Choroid plexus epithelial cell (primary cell): ENCODE measurements at regions not wholly inside any gene's neighbourhood (a gene's known extent, or its start where the extent isn't known, plus 50 kb on each side); places are given as distances from the start of the nearest gene placed in this dataset.
A peak's percentile ranks its signal among the peaks of the same experiment; 100 is the strongest.

Experiments used
- DNase-seq: peaks from one replicate; pipeline ENCODE4 v3.0.0-alpha.2; 2010; ENCODE audit warnings: low read depth
- H3K4me3 ChIP-seq: 2 replicates; pipeline ENCODE4 v1.5.1; 2011; ENCODE audit warnings: low read depth, mild to moderate bottlenecking, control low read depth, low read length, moderate library complexity
- CTCF ChIP-seq: conservative IDR thresholded peaks from 2 replicates; pipeline ENCODE4 v1.5.1; 2011; ENCODE audit warnings: low read depth, mild to moderate bottlenecking, control low read depth, inconsistent platforms, low read length, moderate library complexity

DNA sequence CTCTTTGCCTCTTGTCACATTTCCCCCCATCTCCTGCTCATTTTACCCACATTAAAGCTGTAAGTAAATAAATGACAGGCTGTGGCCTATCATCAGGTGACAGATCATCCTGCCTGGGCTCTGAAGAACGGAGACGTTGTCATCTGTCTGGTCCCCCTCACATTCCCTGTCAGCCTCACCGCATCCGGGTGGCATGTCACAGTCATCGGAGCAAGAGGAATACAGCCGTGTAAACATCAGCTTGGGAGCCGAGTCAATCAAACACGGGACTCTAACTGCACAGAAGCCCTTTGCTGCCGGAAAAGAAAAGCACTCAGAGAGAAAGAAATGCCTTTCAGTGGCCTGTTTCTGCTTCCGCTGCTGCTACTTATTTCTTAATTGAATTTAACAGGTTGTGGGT, 371.9 kb upstream of the ID4 start:
- DNase-seq, result no peak
- no peak overlapping the region for H3K4me3 ChIP-seq
- no peak for TF ChIP-seq CTCF

- H3K4me3 ChIP-seq, result no peak overlapping the region
- no peak for TF ChIP-seq CTCF
- peak; percentile 80 for DNase-seq
These were observed 371.4 kb upstream of the ID4 start for GRCh38 chr6:19465760-19466159.

DNA sequence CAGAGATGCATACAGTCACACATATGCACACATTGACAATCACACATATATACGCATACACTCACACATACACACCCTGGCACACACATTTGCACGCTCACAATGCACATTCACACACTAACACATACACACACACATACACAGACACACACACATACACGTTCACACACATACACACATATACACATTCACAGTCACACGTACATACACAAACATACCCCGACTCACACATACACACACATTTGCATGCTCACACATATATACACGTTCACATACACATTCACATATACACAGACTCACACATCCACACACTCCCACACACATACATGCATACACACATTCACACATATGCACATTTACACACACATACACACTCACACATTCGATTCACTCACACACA, 366.8 kb upstream of the ID4 start:
- no peak for DNase-seq
- no peak for TF ChIP-seq CTCF
- H3K4me3 ChIP-seq, result no peak overlapping the region

DNA sequence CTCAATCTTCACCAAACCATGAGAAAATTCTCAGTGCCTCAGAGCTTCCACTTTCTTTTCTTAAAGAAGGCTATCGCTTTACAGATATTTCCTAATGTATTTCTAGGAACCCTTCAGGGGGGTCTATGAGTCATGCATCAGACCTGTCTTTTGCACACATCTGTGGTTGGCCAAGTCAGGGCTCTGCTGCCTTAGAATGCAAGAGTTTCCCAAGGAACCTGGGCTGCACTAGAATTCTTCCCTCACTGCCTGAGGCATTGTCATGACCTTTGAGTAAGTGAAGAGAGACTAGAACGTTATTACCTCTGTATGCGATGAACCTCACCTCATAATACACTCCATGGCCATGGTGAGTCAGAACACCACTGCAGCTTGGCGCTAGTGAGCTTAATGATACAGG, 365.0 kb upstream of the ID4 start:
- peak; percentile 28 for TF ChIP-seq CTCF
- H3K4me3 ChIP-seq, result no peak overlapping the region
- peak; percentile 100 for DNase-seq

DNA sequence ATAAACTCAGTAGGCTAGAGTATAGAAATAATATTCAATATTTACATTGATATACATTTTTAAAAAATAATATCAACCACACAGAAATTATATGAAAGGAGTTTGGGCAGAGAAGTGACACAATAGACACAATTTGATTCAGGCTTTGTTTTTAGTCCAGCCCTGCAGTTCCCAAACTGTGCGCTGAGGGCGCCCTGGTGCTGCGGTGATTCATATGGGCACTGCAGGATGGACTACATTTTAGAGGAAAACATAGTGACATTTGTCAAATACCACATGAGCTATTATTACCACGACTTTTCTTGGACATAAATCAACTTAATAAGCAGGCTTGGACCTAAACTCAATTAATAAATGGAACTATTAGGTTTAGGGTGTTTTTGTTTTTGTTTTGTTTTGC, 364.3 kb upstream of the ID4 start:
- peak; percentile 18 for DNase-seq
- TF ChIP-seq CTCF, result peak; percentile 54
- H3K4me3 ChIP-seq, result no peak overlapping the region

GRCh38 chr6:19477563-19477962, 359.6 kb upstream of the ID4 start:
- TF ChIP-seq CTCF, result no peak
- DNase-seq, result no peak
- no peak overlapping the region for H3K4me3 ChIP-seq

DNA sequence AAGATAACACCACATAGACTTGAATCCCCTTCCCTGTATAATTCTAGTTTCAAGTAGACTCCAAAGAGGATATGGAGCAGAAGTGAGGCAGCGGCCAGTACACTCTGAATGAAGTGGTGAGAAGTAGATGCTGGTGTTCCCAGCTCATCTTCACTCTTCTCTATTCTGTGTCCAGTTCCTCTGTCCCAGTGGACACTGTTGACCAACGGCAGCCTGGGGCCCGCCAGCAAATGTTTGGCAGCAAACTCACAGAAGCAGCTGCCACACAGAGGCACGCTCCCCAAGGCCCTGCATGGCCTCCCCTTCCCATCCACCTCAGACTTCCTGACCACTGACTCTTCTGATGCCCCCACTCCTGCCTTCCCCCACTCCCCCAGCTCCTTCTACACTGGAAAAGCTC, 358.9 kb upstream of the ID4 start:
- DNase-seq, result no peak
- H3K4me3 ChIP-seq, result no peak overlapping the region
- TF ChIP-seq CTCF, result no peak
